Mammary epithelial cell (primary cell): ENCODE measurements at regions not wholly inside any gene's neighbourhood (a gene's known extent, or its start where the extent isn't known, plus 50 kb on each side); places are given as distances from the start of the nearest gene placed in this dataset.

Experiments
- EZH2 ChIP-seq: IDR thresholded peaks from 2 replicates; pipeline ENCODE4 v1.6.1; 2012; ENCODE audit warnings: low read length, inconsistent platforms, borderline replicate concordance
- TF ChIP-seq, protein P1 (sequence below), 2 donors: IDR thresholded peaks in 1 of 2; conservative IDR thresholded peaks in 1 of 2; 2 replicates each; pipeline ENCODE4 v1.5.1; 2011 to 2012; ENCODE audit warnings: inconsistent platforms in 2 of 2, low read length in 2 of 2, mild to moderate bottlenecking in 2 of 2, control low read depth in 1 of 2, low read depth in 1 of 2; ENCODE audit not compliant: insufficient read depth in 1 of 2; ENCODE audit errors: extremely low read depth in 1 of 2

DNA sequence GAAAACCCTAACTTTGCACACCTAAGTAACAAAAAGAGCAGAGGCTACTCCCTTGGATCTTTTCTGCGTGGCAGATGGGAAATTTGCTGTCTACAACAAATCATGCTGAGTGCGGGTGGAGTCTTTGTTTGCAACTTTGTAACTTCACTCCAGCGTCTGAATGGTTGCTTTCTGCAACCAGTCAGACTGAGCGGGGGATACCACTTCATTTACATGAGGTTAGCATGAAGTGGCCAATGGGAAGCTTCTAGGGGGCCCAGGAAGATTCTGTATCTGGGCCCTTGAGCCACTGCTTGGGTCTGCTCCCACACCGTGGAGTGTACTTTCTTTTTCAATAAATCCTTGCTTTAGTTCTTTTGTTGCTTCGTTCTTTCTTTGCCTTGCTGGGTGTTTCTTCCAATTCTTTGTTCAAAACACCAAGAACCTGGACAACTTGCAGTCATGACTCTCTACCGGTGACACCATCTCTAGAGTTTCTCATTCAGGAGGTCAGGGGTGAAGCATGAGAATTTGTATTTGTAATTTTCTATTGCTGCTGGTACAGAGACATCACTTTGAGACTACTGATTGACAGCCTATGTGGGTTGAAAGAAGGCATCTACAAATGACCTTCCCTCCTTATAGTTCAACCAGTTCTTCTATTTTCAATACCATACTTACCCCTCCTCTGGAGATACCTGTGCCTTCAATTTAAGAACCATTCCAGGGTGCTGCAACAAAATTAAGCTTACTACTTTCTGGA is 55.8 kb upstream of the RC3H1 start:
- TF ChIP-seq, protein P1, sequence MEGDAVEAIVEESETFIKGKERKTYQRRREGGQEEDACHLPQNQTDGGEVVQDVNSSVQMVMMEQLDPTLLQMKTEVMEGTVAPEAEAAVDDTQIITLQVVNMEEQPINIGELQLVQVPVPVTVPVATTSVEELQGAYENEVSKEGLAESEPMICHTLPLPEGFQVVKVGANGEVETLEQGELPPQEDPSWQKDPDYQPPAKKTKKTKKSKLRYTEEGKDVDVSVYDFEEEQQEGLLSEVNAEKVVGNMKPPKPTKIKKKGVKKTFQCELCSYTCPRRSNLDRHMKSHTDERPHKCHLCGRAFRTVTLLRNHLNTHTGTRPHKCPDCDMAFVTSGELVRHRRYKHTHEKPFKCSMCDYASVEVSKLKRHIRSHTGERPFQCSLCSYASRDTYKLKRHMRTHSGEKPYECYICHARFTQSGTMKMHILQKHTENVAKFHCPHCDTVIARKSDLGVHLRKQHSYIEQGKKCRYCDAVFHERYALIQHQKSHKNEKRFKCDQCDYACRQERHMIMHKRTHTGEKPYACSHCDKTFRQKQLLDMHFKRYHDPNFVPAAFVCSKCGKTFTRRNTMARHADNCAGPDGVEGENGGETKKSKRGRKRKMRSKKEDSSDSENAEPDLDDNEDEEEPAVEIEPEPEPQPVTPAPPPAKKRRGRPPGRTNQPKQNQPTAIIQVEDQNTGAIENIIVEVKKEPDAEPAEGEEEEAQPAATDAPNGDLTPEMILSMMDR (conservative IDR thresholded peaks at IDR 0.05 in 1 of 2, IDR thresholded peaks at IDR 0.05 in 1 of 2; ENCODE audit: extremely low read depth in 1 of 2, insufficient read depth in 1 of 2, low read depth in 1 of 2, low read length in 2 of 2): no peak
- TF ChIP-seq EZH2: no peak
